ENCODE measurements at regions not wholly inside any gene's neighbourhood (a gene's known extent, or its start where the extent isn't known, plus 50 kb on each side); places are given as distances from the start of the nearest gene placed in this dataset.
A peak's percentile ranks its signal among the peaks of the same experiment; 100 is the strongest.
"Not testable (repeated sequence)": the region's sequence is repeated elsewhere in the genome, so short reads cannot be mapped to it uniquely, and the experiment has no call there.

DNA sequence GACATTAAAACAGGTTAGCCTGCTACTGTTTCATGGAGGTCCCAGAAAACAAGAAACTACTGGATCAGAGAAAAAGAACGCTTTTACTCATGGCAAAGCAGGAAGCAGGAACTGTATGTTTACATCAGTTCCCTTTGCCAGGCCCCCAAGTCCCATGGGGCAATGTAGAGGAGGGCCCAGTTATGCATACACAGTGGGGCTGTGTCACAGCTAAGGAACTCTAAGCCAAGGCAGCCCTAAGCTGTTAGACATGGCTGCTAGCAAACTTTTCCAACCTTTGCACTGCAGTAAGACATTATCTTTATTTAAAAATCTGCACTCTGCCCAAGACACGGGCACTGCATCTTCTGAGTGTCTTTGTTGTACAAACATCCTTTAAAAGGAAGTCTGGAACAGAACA, 975.8 kb downstream of the C4orf33 start:
- Histone ChIP-seq H3K9me3 (ENCODE audit: control insufficient read depth, low read length) (no peaks in the 10 kb centered on the region), H3K9ac (ENCODE audit: low read length) (no peak overlapping the region), H3K27me3 (replicated peaks; ENCODE audit: control insufficient read depth, insufficient read depth, low read length) (no peaks in the 10 kb centered on the region), H3K4me1 (ENCODE audit: control insufficient read depth, insufficient read depth, low read length) (no peaks in the 10 kb centered on the region), H3K36me3 (ENCODE audit: control insufficient read depth, insufficient read depth, low read length, severe bottlenecking) (no peaks in the 10 kb centered on the region), H3K4me3 (ENCODE audit: low read length) (no peak overlapping the region)
- no peak for DNase-seq (ENCODE audit: low read depth)

DNA sequence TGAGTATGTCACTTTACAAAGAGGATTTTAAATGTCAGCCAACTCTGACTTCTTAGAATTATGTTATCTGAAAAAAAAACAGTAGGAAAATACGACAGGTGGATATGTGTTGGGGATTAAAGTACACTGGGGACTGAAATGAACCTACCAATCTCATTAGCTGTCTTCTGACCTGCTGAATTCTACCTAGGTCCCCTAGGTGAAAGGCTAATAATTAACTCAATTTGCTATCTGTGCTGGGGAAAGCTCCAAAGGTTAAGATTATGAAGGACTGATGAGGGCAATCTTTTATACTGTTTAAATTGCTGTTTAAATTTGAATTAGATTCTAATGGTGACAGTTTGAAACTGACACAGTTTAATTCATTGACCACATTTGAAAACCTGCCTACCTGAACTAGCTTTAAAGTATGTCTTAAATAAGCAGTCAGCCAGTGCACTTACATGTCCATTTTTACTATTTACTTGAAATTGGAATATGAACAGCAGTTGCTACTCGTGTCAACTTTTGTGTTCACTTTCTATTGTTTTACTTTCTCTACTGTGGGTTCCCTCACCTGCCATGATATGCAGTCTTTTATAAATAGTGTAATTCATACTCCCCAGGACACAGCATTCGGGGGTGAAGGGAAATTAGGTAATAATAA, 977.3 kb downstream of the C4orf33 start:
- no peak for DNase-seq (ENCODE audit: low read depth)
- no peak overlapping the region for H3K4me3 ChIP-seq (ENCODE audit: low read length)
- H3K9ac ChIP-seq (ENCODE audit: low read length) = no peak overlapping the region
- no peaks in the 10 kb centered on the region for H3K4me1 ChIP-seq (ENCODE audit: control insufficient read depth, insufficient read depth, low read length)
- no peaks in the 10 kb centered on the region for H3K9me3 ChIP-seq (ENCODE audit: control insufficient read depth, low read length)
- H3K27me3 ChIP-seq (replicated peaks; ENCODE audit: control insufficient read depth, insufficient read depth, low read length) = no peaks in the 10 kb centered on the region
- no peaks in the 10 kb centered on the region for H3K36me3 ChIP-seq (ENCODE audit: control insufficient read depth, insufficient read depth, low read length, severe bottlenecking)

DNA sequence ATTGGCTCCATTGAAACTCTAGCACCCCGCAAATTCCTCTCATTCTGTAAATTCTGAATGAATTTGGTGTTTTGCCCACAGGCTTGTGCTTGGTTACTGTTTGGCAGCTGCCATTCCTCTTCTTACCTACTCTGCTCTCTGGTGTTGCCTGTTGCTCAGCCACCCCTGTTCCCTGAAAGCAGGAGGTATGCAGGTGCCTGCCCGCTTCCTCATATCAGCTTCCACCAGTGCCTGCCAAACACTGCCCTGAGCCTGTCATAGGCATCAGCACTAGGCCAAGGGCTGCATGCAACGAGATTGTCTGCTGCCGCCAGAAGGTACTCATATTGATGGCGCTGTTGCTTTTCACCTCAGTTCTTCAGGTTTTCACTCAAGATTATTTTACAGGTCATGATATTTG, 978.1 kb downstream of the C4orf33 start:
- no peaks in the 10 kb centered on the region for H3K27me3 ChIP-seq (replicated peaks; ENCODE audit: control insufficient read depth, insufficient read depth, low read length)
- no peak overlapping the region for H3K9ac ChIP-seq (ENCODE audit: low read length)
- no peak for DNase-seq (ENCODE audit: low read depth)
- H3K4me1 ChIP-seq (ENCODE audit: control insufficient read depth, insufficient read depth, low read length) = no peaks in the 10 kb centered on the region
- no peak overlapping the region for H3K4me3 ChIP-seq (ENCODE audit: low read length)
- no peaks in the 10 kb centered on the region for H3K9me3 ChIP-seq (ENCODE audit: control insufficient read depth, low read length)
- no peaks in the 10 kb centered on the region for H3K36me3 ChIP-seq (ENCODE audit: control insufficient read depth, insufficient read depth, low read length, severe bottlenecking)

DNA sequence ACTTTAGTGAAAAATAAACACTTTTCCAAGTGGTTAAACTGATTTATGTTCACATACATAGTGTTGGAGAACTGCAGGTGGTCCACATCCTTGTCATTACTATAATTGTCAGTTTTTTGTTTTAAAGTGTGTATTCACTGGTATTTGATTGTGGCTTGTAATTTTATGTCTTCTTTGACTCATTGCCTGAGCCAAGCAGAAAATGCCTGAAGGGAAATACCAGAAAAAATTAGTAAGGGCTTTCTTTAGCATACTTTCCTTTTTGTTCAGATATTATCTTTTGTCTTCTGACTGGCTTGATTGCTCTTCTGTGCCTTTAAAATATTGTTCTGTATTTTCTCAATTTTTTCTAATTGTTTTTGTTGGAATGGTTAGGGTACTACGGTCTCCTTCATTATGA, 981.3 kb downstream of the C4orf33 start:
- DNase-seq (ENCODE audit: low read depth) = peak; percentile 84
- H3K36me3 ChIP-seq (ENCODE audit: control insufficient read depth, insufficient read depth, low read length, severe bottlenecking) = no peaks in the 10 kb centered on the region
- H3K9me3 ChIP-seq (ENCODE audit: control insufficient read depth, low read length) = no peaks in the 10 kb centered on the region
- no peak overlapping the region for H3K9ac ChIP-seq (ENCODE audit: low read length)
- H3K4me1 ChIP-seq (ENCODE audit: control insufficient read depth, insufficient read depth, low read length) = peaks cover 5% of the 10 kb centered on the region
- H3K4me3 ChIP-seq (ENCODE audit: low read length) = no peak overlapping the region
- no peaks in the 10 kb centered on the region for H3K27me3 ChIP-seq (replicated peaks; ENCODE audit: control insufficient read depth, insufficient read depth, low read length)

DNA sequence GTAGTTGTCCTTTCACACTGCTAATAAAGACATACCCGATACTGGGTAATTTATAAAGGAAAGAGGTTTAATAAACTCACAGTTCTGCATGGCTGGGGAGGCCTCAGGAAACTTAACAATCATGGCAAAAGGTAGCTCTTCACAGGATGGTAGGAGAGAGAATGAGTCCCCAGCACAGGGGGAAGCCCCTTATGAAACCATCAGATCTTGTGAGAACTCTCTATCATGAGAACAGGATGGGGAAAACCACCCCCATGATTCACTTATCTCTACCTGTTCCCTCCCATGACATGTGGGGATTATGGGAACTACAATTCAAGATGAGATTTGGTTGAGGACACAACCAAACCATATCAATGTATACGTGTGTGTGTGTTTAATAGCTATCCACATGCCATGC, 983.1 kb downstream of the C4orf33 start:
- H3K9me3 ChIP-seq (ENCODE audit: control insufficient read depth, low read length); H3K4me1 ChIP-seq (ENCODE audit: control insufficient read depth, insufficient read depth, low read length); H3K27me3 ChIP-seq (replicated peaks; ENCODE audit: control insufficient read depth, insufficient read depth, low read length); H3K4me3 ChIP-seq (ENCODE audit: low read length); H3K9ac ChIP-seq (ENCODE audit: low read length); DNase-seq (ENCODE audit: low read depth); H3K36me3 ChIP-seq (ENCODE audit: control insufficient read depth, insufficient read depth, low read length, severe bottlenecking): not testable (repeated sequence)

DNA sequence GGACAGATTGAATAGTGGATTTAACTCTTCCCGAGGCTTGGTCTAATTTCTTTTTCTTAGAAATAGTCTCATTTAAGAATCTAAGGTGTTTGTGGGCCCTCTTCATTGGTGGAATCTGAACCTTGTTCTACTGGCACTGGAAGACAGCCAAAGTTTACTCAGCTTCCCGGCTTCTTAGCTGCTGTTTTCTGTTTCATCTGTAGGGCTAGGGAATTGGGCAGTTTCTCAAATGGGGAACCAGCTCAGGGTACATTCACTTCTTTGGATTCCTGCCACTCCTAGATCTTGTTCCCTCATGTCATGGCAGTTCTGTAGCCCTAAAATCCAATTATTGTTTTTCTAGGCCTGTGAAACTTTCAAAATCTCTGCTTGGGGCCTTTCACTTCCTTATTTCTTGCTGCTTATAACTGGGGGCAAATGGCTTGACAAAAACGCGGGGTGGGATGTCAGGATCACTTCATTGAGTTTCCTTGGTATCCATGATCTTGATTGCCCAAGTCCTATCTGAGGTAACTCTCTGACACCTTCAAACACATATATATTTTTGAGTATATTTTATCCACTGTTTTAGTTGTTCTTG, 985.0 kb downstream of the C4orf33 start:
- no peaks in the 10 kb centered on the region for H3K36me3 ChIP-seq (ENCODE audit: control insufficient read depth, insufficient read depth, low read length, severe bottlenecking)
- DNase-seq (ENCODE audit: low read depth) = peak; percentile 23
- no peaks in the 10 kb centered on the region for H3K9me3 ChIP-seq (ENCODE audit: control insufficient read depth, low read length)
- peaks cover 5% of the 10 kb centered on the region for H3K4me1 ChIP-seq (ENCODE audit: control insufficient read depth, insufficient read depth, low read length)
- H3K27me3 ChIP-seq (replicated peaks; ENCODE audit: control insufficient read depth, insufficient read depth, low read length) = no peaks in the 10 kb centered on the region
- H3K4me3 ChIP-seq (ENCODE audit: low read length) = no peak overlapping the region
- H3K9ac ChIP-seq (ENCODE audit: low read length) = no peak overlapping the region

DNA sequence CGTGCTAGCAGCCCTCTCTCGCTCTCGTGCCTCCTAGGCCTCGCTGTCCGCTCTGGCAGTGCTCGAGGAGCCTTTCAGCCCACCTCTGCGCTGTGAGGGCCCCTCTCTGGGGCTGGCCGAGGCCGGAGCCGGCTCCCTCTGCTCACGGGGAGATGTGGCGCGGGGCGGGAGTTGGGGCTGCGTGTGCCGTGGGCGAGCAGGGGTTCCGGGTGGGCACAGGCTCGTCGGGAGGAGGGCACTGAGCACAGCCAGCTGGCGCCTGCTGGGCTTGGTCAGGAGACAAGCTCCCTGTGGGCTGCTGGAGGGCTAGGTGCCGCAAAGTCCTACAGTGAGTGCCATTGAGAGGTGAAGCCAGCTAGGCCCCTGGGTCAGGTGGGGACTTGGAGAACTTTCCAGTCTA, 994.5 kb downstream of the C4orf33 start:
- no peak overlapping the region for H3K9ac ChIP-seq (ENCODE audit: low read length)
- H3K27me3 ChIP-seq (replicated peaks; ENCODE audit: control insufficient read depth, insufficient read depth, low read length) = no peaks in the 10 kb centered on the region
- no peaks in the 10 kb centered on the region for H3K4me1 ChIP-seq (ENCODE audit: control insufficient read depth, insufficient read depth, low read length)
- DNase-seq (ENCODE audit: low read depth) = no peak
- no peaks in the 10 kb centered on the region for H3K36me3 ChIP-seq (ENCODE audit: control insufficient read depth, insufficient read depth, low read length, severe bottlenecking)
- H3K9me3 ChIP-seq (ENCODE audit: control insufficient read depth, low read length) = no peaks in the 10 kb centered on the region
- no peak overlapping the region for H3K4me3 ChIP-seq (ENCODE audit: low read length)

DNA sequence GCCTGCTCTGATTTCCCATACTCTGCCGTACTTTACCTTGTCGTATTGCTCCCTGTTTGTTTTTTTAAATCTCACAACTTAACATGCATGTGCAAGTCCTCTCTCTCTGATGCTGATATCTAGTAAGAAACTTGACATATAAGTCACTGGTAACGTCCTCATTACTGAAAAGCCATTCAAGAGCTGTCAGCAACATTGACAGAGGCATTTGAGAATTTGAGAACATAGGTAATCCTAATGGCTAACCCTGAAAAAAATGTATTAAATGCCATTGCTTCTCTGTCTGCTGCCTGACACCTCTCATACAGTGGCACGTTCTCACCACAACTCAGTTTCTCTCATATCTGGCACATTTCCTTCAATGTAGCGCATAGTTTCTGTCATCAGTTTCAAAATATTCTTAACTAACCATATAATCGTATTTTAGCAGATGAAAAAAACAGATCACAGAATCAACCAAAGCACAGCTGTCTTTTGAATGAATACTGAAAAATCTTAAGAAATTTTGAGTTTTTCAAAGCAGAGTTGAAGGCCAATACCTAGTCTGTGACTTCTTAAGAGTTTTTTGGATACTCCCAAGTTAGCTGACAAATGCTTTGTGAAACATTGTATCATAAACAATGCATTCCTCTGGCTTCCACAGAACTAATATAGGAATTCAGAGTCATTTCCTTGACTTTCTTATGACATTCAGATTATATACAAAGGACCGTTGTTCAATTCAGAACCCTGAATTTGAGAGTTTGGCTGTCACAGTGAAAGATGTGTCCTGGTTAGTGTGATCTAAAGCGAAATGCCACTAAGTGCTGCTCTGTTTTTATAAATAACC, 996.4 kb downstream of the C4orf33 start:
- peak; percentile 52 for DNase-seq (ENCODE audit: low read depth)
- H3K4me1 ChIP-seq (ENCODE audit: control insufficient read depth, insufficient read depth, low read length) = no peaks in the 10 kb centered on the region
- H3K27me3 ChIP-seq (replicated peaks; ENCODE audit: control insufficient read depth, insufficient read depth, low read length) = no peaks in the 10 kb centered on the region
- H3K4me3 ChIP-seq (ENCODE audit: low read length) = no peak overlapping the region
- H3K9me3 ChIP-seq (ENCODE audit: control insufficient read depth, low read length) = no peaks in the 10 kb centered on the region
- no peaks in the 10 kb centered on the region for H3K36me3 ChIP-seq (ENCODE audit: control insufficient read depth, insufficient read depth, low read length, severe bottlenecking)
- no peak overlapping the region for H3K9ac ChIP-seq (ENCODE audit: low read length)

DNA sequence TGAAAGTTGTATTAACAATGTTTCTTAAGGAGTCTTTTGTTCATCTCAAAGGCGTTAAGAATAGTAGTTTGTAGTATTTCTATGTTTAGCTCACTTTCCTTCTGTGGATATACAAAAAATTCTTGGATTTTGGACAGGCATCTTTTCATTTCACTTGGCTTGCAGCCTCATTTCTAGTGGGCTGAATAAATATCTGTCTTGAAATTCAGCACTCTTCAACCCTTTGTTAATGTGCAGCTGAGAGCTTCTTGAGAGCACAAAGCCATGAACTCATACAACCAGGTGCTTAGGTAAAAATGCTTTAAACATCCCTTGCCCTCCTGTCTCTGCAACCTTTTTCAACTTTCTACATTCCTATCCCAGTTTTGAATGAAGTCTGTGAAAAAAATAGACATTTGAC, 1003.2 kb downstream of the C4orf33 start:
- Histone ChIP-seq H3K9ac (ENCODE audit: low read length) (no peak overlapping the region), H3K36me3 (ENCODE audit: control insufficient read depth, insufficient read depth, low read length, severe bottlenecking) (no peaks in the 10 kb centered on the region), H3K27me3 (replicated peaks; ENCODE audit: control insufficient read depth, insufficient read depth, low read length) (no peaks in the 10 kb centered on the region), H3K4me1 (ENCODE audit: control insufficient read depth, insufficient read depth, low read length) (no peaks in the 10 kb centered on the region), H3K9me3 (ENCODE audit: control insufficient read depth, low read length) (no peaks in the 10 kb centered on the region), H3K4me3 (ENCODE audit: low read length) (no peak overlapping the region)
- DNase-seq (ENCODE audit: low read depth) = no peak

DNA sequence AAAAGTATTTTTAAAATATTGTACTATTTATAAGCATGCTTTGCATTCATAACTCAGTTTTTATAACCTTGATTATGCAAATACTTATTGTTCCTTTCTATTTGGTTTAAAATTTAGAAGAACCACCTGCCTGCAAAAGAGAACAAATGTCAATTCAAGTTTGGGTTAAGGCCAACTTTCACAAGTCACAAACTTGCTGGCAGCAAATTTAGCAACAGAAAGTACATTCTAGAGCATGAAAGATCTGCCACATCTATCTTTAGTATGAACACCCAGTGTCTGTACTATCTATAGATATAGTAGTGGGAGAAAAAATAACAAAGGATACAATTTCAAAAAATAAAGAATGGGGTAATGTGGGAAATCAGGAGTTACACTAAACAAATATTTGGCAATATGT, 1014.2 kb downstream of the C4orf33 start:
- Histone ChIP-seq H3K4me1 (ENCODE audit: control insufficient read depth, insufficient read depth, low read length) (no peaks in the 10 kb centered on the region), H3K27me3 (replicated peaks; ENCODE audit: control insufficient read depth, insufficient read depth, low read length) (no peaks in the 10 kb centered on the region), H3K9ac (ENCODE audit: low read length) (no peak overlapping the region), H3K9me3 (ENCODE audit: control insufficient read depth, low read length) (peaks cover 4% of the 10 kb centered on the region), H3K4me3 (ENCODE audit: low read length) (no peak overlapping the region), H3K36me3 (ENCODE audit: control insufficient read depth, insufficient read depth, low read length, severe bottlenecking) (no peaks in the 10 kb centered on the region)
- DNase-seq (ENCODE audit: low read depth) = no peak

DNA sequence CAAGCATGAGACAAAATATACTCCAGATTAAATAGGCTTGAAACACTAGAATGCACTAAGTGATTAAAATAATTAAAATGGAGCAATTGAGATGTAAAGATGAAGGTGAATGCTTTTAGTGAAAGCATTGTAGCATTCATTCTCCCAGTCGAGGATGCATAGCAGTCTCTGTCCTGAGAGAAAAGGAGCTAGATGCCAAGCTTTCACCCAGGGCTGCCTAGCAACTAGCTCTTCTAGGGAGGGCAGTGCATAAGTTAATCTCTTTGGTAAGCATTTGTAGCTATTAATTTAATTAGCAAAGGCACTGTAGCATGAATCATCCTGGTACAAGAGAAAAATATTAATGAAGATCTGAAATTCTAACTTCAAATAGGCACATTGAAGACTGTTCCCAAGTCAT, 1014.8 kb downstream of the C4orf33 start:
- no peaks in the 10 kb centered on the region for H3K27me3 ChIP-seq (replicated peaks; ENCODE audit: control insufficient read depth, insufficient read depth, low read length)
- H3K9ac ChIP-seq (ENCODE audit: low read length) = no peak overlapping the region
- H3K36me3 ChIP-seq (ENCODE audit: control insufficient read depth, insufficient read depth, low read length, severe bottlenecking) = no peaks in the 10 kb centered on the region
- H3K4me1 ChIP-seq (ENCODE audit: control insufficient read depth, insufficient read depth, low read length) = no peaks in the 10 kb centered on the region
- no peak for DNase-seq (ENCODE audit: low read depth)
- peaks cover 4% of the 10 kb centered on the region for H3K9me3 ChIP-seq (ENCODE audit: control insufficient read depth, low read length)
- no peak overlapping the region for H3K4me3 ChIP-seq (ENCODE audit: low read length)

All from adipocyte (in vitro differentiated cells).